ES-I3 (cell line): ENCODE measurements at regions not wholly inside any gene's neighbourhood (a gene's known extent, or its start where the extent isn't known, plus 50 kb on each side); places are given as distances from the start of the nearest gene placed in this dataset.

Experiments
- H3K36me3 ChIP-seq: 2 replicates; pipeline ENCODE4 v1.6.1; 2013; ENCODE audit warnings: mild to moderate bottlenecking, low read length, control low read depth, moderate library complexity; ENCODE audit not compliant: insufficient read depth
- H3K4me1 ChIP-seq: 2 replicates; pipeline ENCODE4 v1.6.1; 2013; ENCODE audit warnings: mild to moderate bottlenecking, control low read depth, low read length; ENCODE audit not compliant: insufficient read depth
- H3K9ac ChIP-seq: 2 replicates; pipeline ENCODE4 v1.6.1; 2013; ENCODE audit warnings: low read depth, mild to moderate bottlenecking, low read length, moderate library complexity
- H3K9me3 ChIP-seq: 2 replicates; pipeline ENCODE4 v1.6.1; 2013; ENCODE audit warnings: mild to moderate bottlenecking, low read length, moderate library complexity; ENCODE audit not compliant: control insufficient read depth, insufficient read depth

GRCh38 chr22:48697694-48698276 lies 1129.9 kb downstream of the BRD1 start:
- no peaks in the 10 kb centered on the region for H3K4me1 ChIP-seq
- H3K9me3 ChIP-seq = no peaks in the 10 kb centered on the region
- no peaks in the 10 kb centered on the region for H3K36me3 ChIP-seq
- H3K9ac ChIP-seq = no peak overlapping the region

DNA sequence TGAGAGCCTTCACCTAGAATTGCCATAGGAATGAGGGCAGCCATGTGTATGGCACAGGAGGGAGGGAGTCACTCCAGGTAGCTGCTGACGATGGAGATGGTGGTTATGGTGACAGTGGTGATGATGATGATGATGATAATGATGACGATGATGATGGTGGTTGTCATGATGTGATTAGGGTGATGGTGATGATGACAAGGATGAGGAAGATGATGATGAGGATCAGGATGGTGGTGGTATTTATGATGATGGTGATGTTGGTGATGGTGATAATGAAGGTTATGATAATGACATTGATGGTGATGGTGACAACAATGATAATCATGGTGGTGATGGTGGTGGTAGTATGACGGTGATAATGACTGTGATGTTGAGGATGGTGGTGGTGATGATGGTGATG lies 1130.5 kb downstream of the BRD1 start:
- no peaks in the 10 kb centered on the region for H3K9me3 ChIP-seq
- no peak overlapping the region for H3K9ac ChIP-seq
- H3K36me3 ChIP-seq = no peaks in the 10 kb centered on the region
- H3K4me1 ChIP-seq = no peaks in the 10 kb centered on the region

- no peaks in the 10 kb centered on the region for H3K4me1 ChIP-seq
- H3K36me3 ChIP-seq = no peaks in the 10 kb centered on the region
- H3K9ac ChIP-seq = no peak overlapping the region
- H3K9me3 ChIP-seq = no peaks in the 10 kb centered on the region
These were observed 1131.3 kb downstream of the BRD1 start for GRCh38 chr22:48696371-48696770.

- Histone ChIP-seq H3K9me3 (no peaks in the 10 kb centered on the region), H3K36me3 (no peaks in the 10 kb centered on the region), H3K4me1 (no peaks in the 10 kb centered on the region), H3K9ac (no peak overlapping the region)
These were observed 1131.9 kb downstream of the BRD1 start for GRCh38 chr22:48695731-48696305.

- Histone ChIP-seq H3K9ac (no peak overlapping the region), H3K9me3 (no peaks in the 10 kb centered on the region), H3K36me3 (no peaks in the 10 kb centered on the region), H3K4me1 (no peaks in the 10 kb centered on the region)
These were observed 1132.4 kb downstream of the BRD1 start for GRCh38 chr22:48695251-48695650.

DNA sequence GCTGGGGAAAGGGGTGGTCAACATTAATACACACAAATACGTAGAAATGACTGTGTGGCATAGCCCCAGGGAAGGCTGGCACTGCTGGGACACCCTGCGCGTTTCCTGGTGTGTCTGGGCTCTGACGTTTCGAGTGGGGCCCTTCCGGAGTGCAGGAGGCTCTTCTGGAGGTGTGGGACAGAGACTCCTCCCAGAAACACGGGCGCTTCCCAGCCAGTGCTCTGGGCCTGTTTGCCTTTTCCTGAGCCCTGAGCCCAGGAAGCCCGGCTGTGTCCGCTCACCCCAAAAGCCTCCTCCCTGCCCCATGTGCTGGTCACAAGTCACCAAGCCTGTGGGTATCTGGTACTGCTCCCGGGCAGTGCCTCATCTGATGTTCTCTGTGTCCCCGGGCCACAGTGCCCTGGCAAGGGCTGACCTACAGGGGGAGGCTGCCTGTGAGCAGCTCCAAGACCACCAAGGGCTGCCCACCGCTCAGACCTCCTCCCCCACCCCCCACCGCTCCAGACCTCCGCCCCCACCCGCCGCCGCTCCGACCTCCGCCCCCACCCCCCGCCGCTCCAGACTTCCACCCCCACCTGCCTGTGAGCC lies 1133.3 kb downstream of the BRD1 start:
- no peak overlapping the region for H3K9ac ChIP-seq
- H3K9me3 ChIP-seq = no peaks in the 10 kb centered on the region
- no peaks in the 10 kb centered on the region for H3K36me3 ChIP-seq
- H3K4me1 ChIP-seq = no peaks in the 10 kb centered on the region

DNA sequence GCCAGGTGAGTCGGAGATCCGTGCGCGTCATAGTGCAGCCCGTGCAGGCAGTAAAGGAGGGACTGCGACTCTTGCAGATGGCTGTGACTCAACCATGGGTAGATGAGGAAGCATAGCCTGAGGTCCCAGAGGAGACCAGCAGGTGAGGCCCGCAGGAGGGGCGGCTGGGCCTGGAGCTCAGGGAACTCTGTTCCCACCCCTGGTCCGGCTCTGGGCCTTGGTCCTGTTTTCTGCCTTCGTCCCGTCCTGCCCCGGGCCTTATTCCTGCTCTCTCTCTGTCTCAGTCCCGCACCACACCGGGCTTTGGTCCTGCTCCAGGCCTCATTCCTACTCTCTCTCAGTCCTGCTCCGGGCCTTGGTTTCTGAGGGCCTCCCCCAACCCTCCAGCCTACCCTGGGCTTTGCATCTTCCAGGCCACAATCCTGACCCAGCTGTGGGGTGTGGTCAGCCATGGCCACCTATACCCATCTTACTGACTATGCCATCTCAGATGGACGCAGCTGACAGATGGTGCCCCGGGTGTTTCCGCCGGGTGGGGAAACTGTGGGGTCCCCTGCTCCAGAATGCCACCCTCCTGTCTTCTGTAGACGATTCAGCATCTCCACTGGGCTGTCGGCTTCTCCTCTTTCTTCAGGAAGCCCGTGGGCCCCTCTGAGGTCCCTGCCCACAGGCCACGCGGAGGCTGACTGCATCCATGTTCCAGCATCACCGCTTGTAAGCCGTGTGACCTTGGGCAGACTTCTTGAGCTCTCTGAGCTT lies 1134.1 kb downstream of the BRD1 start:
- Histone ChIP-seq H3K9ac (no peak overlapping the region), H3K9me3 (no peaks in the 10 kb centered on the region), H3K4me1 (no peaks in the 10 kb centered on the region), H3K36me3 (no peaks in the 10 kb centered on the region)

- H3K36me3 ChIP-seq = no peaks in the 10 kb centered on the region
- no peaks in the 10 kb centered on the region for H3K9me3 ChIP-seq
- no peak overlapping the region for H3K9ac ChIP-seq
- no peaks in the 10 kb centered on the region for H3K4me1 ChIP-seq
These were observed 1134.8 kb downstream of the BRD1 start for GRCh38 chr22:48692734-48693376.

DNA sequence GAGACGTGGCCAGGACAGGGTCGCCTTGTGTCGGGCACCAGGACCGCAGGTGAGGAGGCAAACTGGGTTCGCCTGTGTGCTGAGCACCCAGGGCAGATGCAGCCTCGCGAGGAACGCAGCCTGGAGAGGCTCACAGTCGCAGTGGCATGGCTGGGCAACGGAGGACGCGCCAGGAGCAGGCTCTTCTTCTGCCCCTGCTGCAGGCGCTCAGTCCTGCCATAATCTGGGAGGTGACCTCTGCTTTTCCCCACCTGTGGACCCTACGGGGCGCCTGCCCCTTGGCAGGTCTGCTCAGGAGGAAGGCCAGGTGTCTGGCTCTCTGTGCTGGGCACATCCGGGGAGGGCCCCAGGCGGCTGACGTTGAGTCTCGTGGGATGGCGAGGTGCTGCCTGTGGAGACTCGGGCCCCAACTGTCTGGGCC lies 1136.2 kb downstream of the BRD1 start:
- H3K9ac ChIP-seq = no peak overlapping the region
- no peaks in the 10 kb centered on the region for H3K36me3 ChIP-seq
- H3K9me3 ChIP-seq = no peaks in the 10 kb centered on the region
- no peaks in the 10 kb centered on the region for H3K4me1 ChIP-seq

DNA sequence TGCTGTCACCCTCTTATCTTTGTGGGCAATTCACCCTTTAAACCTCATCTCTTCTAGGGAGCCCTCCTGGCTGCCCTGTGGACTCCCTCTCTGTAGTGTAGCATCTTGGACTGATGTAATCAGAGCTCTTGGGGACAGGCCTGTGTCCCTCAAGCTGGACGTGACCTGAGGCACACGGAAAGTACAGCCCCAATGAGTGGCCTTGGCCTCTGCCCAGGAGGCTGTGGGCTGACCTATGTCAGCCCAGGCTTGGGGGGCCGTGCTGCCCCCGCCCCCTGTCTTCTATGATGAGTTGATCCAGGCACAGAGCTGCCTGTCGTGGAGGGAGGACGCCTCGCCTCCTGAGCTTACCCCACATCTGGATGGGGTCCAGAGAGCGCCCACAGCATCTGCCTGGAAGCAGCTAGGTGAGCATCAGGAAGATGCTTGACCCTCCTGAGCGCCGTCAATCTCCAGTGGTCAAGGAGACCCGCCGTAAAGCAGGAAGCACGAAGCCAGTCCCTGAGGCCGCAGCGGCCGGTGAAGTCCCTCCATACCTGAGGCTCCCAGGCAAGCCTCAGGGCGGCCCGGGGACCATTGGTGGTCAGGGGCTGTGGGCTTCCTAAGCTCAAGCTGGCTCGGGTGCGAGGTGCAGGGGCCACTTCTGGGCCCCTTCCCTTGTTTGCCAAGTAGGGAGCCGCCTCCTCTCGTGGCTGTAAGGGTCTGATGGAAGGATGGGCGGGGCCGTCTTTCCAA lies 1136.9 kb downstream of the BRD1 start:
- H3K4me1 ChIP-seq = no peaks in the 10 kb centered on the region
- H3K9ac ChIP-seq = no peak overlapping the region
- no peaks in the 10 kb centered on the region for H3K36me3 ChIP-seq
- H3K9me3 ChIP-seq = no peaks in the 10 kb centered on the region

DNA sequence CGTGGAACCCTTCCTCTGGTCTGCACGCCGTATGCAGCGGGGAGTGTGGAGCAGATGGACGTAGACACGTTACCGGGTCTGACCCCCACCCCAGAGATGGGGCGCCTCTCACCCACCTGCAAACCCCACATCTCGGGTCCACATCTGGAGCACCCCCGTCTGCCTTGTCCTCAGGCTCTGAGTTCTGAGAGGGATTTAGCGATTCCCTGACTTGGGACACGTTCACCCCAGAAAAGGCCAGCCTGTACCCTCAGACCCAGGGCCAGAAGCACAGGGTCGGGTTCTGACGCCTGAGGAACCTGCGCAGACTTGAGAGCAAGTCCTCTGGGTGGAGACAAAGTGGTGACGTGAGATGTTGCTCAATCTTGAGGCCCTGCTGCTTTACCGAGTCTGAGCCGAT lies 1138.5 kb downstream of the BRD1 start:
- no peaks in the 10 kb centered on the region for H3K36me3 ChIP-seq
- no peaks in the 10 kb centered on the region for H3K9me3 ChIP-seq
- H3K9ac ChIP-seq = no peak overlapping the region
- H3K4me1 ChIP-seq = no peaks in the 10 kb centered on the region

DNA sequence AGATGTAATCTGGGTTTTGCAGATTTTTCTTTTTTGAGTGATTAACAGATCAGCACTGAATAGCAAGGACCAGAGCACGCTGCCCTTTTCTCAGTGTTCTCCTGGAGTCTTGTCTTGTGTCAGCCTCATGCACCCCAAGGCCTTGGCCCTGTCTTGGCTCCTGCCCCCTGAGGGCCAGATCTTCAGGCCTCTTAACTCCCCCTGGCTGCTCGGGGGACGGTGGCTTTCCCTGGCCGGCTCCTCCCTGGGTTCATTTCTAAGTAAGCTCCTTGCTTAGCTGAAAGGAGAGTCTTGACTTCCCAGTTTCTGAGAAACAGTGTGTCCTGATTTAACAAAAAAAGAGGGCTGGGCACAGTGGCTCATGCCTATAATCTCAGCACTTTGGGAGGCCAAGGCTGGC lies 1139.3 kb downstream of the BRD1 start:
- Histone ChIP-seq H3K36me3 (no peaks in the 10 kb centered on the region), H3K9me3 (no peaks in the 10 kb centered on the region), H3K9ac (no peak overlapping the region), H3K4me1 (no peaks in the 10 kb centered on the region)

GRCh38 chr22:48687606-48688005 lies 1140.1 kb downstream of the BRD1 start:
- H3K9ac ChIP-seq = no peak overlapping the region
- no peaks in the 10 kb centered on the region for H3K4me1 ChIP-seq
- no peaks in the 10 kb centered on the region for H3K36me3 ChIP-seq
- no peaks in the 10 kb centered on the region for H3K9me3 ChIP-seq

DNA sequence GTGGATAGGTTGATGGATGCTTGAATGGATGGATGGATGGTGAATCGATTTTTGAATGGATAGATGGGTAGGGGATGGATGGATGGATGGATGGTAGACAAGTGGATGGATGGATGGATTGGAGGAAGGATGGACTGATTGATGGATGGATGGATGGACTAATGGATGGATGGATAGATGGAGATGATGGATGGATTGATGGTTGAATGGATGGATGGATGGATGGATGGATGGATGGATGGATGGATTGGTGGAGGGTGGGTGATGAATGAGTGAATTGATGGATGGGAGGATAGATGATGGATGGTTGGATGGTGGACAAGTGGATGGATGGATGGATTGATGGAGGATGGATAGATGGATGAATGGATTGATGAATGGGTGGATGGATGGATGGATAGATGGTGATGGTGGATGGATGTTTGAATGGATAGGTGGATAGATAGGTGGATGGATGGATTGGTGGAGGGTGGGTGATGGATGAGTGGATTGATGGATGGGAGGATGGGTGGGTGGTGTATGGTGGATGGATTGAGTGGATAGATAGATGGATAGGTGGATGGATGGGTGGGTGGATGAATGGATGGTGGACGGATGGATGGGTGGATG lies 1140.9 kb downstream of the BRD1 start:
- H3K36me3 ChIP-seq = no peaks in the 10 kb centered on the region
- H3K9me3 ChIP-seq = no peaks in the 10 kb centered on the region
- no peak overlapping the region for H3K9ac ChIP-seq
- no peaks in the 10 kb centered on the region for H3K4me1 ChIP-seq
